HG03354 (cell line): ENCODE measurements at regions not wholly inside any gene's neighbourhood (a gene's known extent, or its start where the extent isn't known, plus 50 kb on each side); places are given as distances from the start of the nearest gene placed in this dataset.

Experiments
- ATAC-seq: cut with Tn5 transposase; IDR thresholded peaks from one replicate; pipeline ENCODE4 v1.9.1; 2021; ENCODE audit warnings: mild to moderate bottlenecking; ENCODE audit not compliant: unreplicated experiment, poor library complexity, severe bottlenecking

- no peak for ATAC-seq
Measured at GRCh38 chr6:104526376-104526775, 333.3 kb downstream of the HACE1 start.

- peak; percentile 99 for ATAC-seq
Measured at GRCh38 chr6:104525677-104526322, 333.9 kb downstream of the HACE1 start.

- ATAC-seq, result no peak
Measured at GRCh38 chr6:104522533-104522932, 337.2 kb downstream of the HACE1 start.

GRCh38 chr6:104521176-104521575 is 338.5 kb downstream of the HACE1 start:
- no peak for ATAC-seq

- no peak for ATAC-seq
Measured at GRCh38 chr6:104519566-104519965, 340.2 kb downstream of the HACE1 start.

- ATAC-seq, result no peak
Measured at GRCh38 chr6:104509355-104509754, 350.4 kb downstream of the HACE1 start.

GRCh38 chr6:104506429-104506828 is 353.3 kb downstream of the HACE1 start:
- no peak for ATAC-seq

GRCh38 chr6:104505838-104506237 is 353.9 kb downstream of the HACE1 start:
- no peak for ATAC-seq

- no peak for ATAC-seq
Measured at GRCh38 chr6:104500265-104500664, 359.5 kb downstream of the HACE1 start.

- ATAC-seq, result no peak
Measured at GRCh38 chr6:104486035-104486434, 373.7 kb downstream of the HACE1 start.

- ATAC-seq, result no peak
Measured at GRCh38 chr6:104484626-104485025, 375.1 kb downstream of the HACE1 start.

GRCh38 chr6:104484191-104484590 is 375.5 kb downstream of the HACE1 start:
- no peak for ATAC-seq

- no peak for ATAC-seq
Measured at GRCh38 chr6:104483225-104483834, 376.4 kb downstream of the HACE1 start.

GRCh38 chr6:104477569-104477968 is 382.1 kb downstream of the HACE1 start:
- no peak for ATAC-seq

GRCh38 chr6:104473021-104473429 is 386.7 kb downstream of the HACE1 start:
- ATAC-seq, result no peak

GRCh38 chr6:104472021-104472901 is 387.5 kb downstream of the HACE1 start:
- no peak for ATAC-seq

GRCh38 chr6:104466306-104466705 is 393.4 kb downstream of the HACE1 start:
- ATAC-seq, result no peak

- ATAC-seq, result no peak
Measured at GRCh38 chr6:104462811-104463599, 396.7 kb downstream of the HACE1 start.

GRCh38 chr6:104460738-104461483 is 398.8 kb downstream of the HACE1 start:
- peak; percentile 51 for ATAC-seq
